GM23248 (cell line): ENCODE measurements at regions not wholly inside any gene's neighbourhood (a gene's known extent, or its start where the extent isn't known, plus 50 kb on each side); places are given as distances from the start of the nearest gene placed in this dataset.

Experiments
- EZH2 ChIP-seq: fragments of 200-600 bp; sonication (generic); IDR thresholded peaks from 2 replicates; pipeline ENCODE4 v1.6.1; 2018; ENCODE audit warnings: antibody characterized with exemption, mild to moderate bottlenecking; ENCODE audit not compliant: insufficient read depth, poor library complexity, severe bottlenecking
- EZH2phosphoT487 ChIP-seq: fragments of 200-600 bp; sonication (generic); IDR thresholded peaks from 2 replicates; pipeline ENCODE4 v1.6.1; 2018; ENCODE audit warnings: antibody characterized with exemption, moderate library complexity, mild to moderate bottlenecking, low read depth; ENCODE audit not compliant: insufficient read depth

DNA sequence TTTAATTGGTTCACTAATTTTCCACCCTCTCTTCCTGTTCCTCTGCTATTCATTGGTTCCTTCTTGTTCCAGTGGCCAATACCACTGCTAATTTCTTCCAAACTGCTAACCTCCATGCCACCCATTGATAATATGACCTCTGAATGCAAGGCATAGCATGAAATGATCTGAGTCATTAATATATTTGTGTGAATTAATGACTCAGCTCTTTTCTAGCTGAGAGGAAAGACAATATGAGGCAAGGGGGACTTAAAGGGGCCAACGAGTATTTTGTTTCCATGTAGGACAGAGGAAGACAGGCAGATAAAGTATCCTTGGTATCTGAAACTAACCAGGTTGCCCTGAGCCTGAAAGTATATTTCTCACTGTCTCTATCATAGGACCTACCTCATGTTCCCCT lies 154.3 kb upstream of the BRINP1 start:
- no peak for TF ChIP-seq EZH2
- no peak for TF ChIP-seq EZH2phosphoT487
